Panc1 (cell line): ENCODE measurements at regions not wholly inside any gene's neighbourhood (a gene's known extent, or its start where the extent isn't known, plus 50 kb on each side); places are given as distances from the start of the nearest gene placed in this dataset.

Source experiments
- CTCF ChIP-seq: fragments of 450-650 bp; IDR thresholded peaks from 2 replicates; pipeline ENCODE4 v1.5.1; 2017; ENCODE audit warnings: mild to moderate bottlenecking
- POLR2AphosphoS5 ChIP-seq: IDR thresholded peaks from 2 replicates; pipeline ENCODE4 v1.6.1; 2012; ENCODE audit warnings: mild to moderate bottlenecking, low read depth, low read length, moderate library complexity

DNA sequence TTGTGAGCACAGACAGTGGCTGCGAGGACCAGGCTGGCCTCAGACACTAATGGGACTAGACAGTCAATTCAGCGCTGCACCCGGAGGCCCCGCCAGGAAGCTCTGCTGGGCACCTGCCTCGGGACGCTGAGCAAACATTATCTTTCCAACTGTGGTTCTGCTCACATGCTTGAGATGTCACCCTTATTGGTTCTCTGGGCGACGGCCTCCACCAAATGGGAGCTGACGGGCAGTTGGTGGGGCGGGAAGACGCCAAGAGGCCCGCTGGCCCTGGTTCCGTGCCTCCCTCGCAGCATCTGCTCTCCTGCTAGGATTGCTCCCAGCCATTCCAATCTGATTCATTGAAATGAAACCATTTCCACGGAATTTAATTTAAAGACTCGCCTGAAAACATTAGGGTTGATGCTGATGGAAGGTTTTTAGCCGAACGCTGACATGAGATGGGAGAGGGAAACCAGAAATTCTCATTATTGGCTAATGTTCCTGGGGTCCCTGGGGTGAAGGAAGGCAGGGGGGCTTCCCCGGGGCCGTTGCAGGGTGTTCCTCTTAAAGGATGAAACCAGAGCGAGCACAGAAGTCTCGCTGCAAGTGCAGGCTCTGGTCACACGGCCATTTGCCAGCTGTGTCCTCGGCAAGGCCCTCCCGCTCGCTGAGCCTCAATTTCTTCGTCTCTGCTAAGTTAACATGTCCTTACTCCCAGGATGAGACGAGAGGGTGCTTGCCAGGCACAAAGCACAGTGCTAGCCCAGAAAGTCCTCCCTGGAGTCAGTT, 512.2 kb downstream of the NPHP4 start:
- no peak for TF ChIP-seq CTCF
- no peak for TF ChIP-seq POLR2AphosphoS5
